ENCODE measurements at regions not wholly inside any gene's neighbourhood (a gene's known extent, or its start where the extent isn't known, plus 50 kb on each side); places are given as distances from the start of the nearest gene placed in this dataset.

GRCh38 chr10:47053081-47053798, 142.0 kb downstream of the PTPN20 start:
- DNase-seq (ENCODE audit: low read depth): no peak
- no peak overlapping the region for H3K4me3 ChIP-seq (ENCODE audit: low read depth, low read length)
- TF ChIP-seq CTCF (conservative IDR thresholded peaks at IDR 0.05; ENCODE audit: low read depth, low read length): no peak

GRCh38 chr10:47054974-47055373, 143.7 kb downstream of the PTPN20 start:
- TF ChIP-seq CTCF (conservative IDR thresholded peaks at IDR 0.05; ENCODE audit: low read depth, low read length): no peak
- no peak for DNase-seq (ENCODE audit: low read depth)

GRCh38 chr10:47055386-47056246, 144.4 kb downstream of the PTPN20 start:
- no peak for DNase-seq (ENCODE audit: low read depth)
- TF ChIP-seq CTCF (conservative IDR thresholded peaks at IDR 0.05; ENCODE audit: low read depth, low read length): no peak
- no peak overlapping the region for H3K4me3 ChIP-seq (ENCODE audit: low read depth, low read length)

More at GRCh38 chr10:47054974-47055373, 143.7 kb downstream of the PTPN20 start:
- no peak overlapping the region for H3K4me3 ChIP-seq (ENCODE audit: low read depth, low read length)

GRCh38 chr10:47056247-47056510, 145.0 kb downstream of the PTPN20 start:
- no peak overlapping the region for H3K4me3 ChIP-seq (ENCODE audit: low read depth, low read length)
- no peak for TF ChIP-seq CTCF (conservative IDR thresholded peaks at IDR 0.05; ENCODE audit: low read depth, low read length)
- DNase-seq (ENCODE audit: low read depth): no peak

GRCh38 chr10:47057471-47057870, 146.2 kb downstream of the PTPN20 start:
- DNase-seq (ENCODE audit: low read depth): no peak
- H3K4me3 ChIP-seq (ENCODE audit: low read depth, low read length): no peak overlapping the region
- TF ChIP-seq CTCF (conservative IDR thresholded peaks at IDR 0.05; ENCODE audit: low read depth, low read length): no peak

- no peak for TF ChIP-seq CTCF (conservative IDR thresholded peaks at IDR 0.05; ENCODE audit: low read depth, low read length)
- no peak for DNase-seq (ENCODE audit: low read depth)
- no peak overlapping the region for H3K4me3 ChIP-seq (ENCODE audit: low read depth, low read length)
Measured at GRCh38 chr10:47058032-47058702, 146.9 kb downstream of the PTPN20 start.

All from epithelial cell of proximal tubule (primary cell).